ENCODE measurements at regions not wholly inside any gene's neighbourhood (a gene's known extent, or its start where the extent isn't known, plus 50 kb on each side); places are given as distances from the start of the nearest gene placed in this dataset.

GRCh38 chr2:15829985-15830384, 110.4 kb upstream of the MYCN start:
- Mint-ChIP-seq H3K27ac (no peak overlapping the region), H3K9me3 (no peaks in the 10 kb centered on the region), H3K4me1 (no peaks in the 10 kb centered on the region), H3K4me3 (no peak overlapping the region), H3K36me3 (ENCODE audit: low read depth) (no peaks in the 10 kb centered on the region), H3K27me3 (no peaks in the 10 kb centered on the region)
- ATAC-seq (ENCODE audit: low read depth) (no peak), DNase-seq (no peak)
- ChIA-PET CTCF (no interaction called here), POLR2A (no interaction called here)
- TF ChIP-seq CTCF (IDR thresholded peaks at IDR 0.05), result no peak
- intact Hi-C loops (cut with micrococcal nuclease), result no loop called here

GRCh38 chr2:15830937-15831549, 109.3 kb upstream of the MYCN start:
- Mint-ChIP-seq H3K4me1 (no peaks in the 10 kb centered on the region), H3K36me3 (ENCODE audit: low read depth) (no peaks in the 10 kb centered on the region), H3K27me3 (no peaks in the 10 kb centered on the region), H3K4me3 (no peak overlapping the region), H3K27ac (no peak overlapping the region), H3K9me3 (no peaks in the 10 kb centered on the region)
- DNase-seq (no peak), ATAC-seq (ENCODE audit: low read depth) (no peak)
- ChIA-PET CTCF (no interaction called here), POLR2A (no interaction called here)
- intact Hi-C loops (cut with micrococcal nuclease), result no loop called here
- no peak for TF ChIP-seq CTCF (IDR thresholded peaks at IDR 0.05)

GRCh38 chr2:15832030-15832709, 108.2 kb upstream of the MYCN start:
- DNase-seq, result no peak
- POLR2A ChIA-PET, result no interaction called here
- H3K27me3 Mint-ChIP-seq, result no peaks in the 10 kb centered on the region
- TF ChIP-seq CTCF (IDR thresholded peaks at IDR 0.05), result no peak
- CTCF ChIA-PET, result no interaction called here
- no peak overlapping the region for H3K27ac Mint-ChIP-seq
- intact Hi-C loops (cut with micrococcal nuclease), result no loop called here
- H3K4me3 Mint-ChIP-seq, result no peak overlapping the region
- H3K9me3 Mint-ChIP-seq, result no peaks in the 10 kb centered on the region
- no peaks in the 10 kb centered on the region for H3K36me3 Mint-ChIP-seq (ENCODE audit: low read depth)
- ATAC-seq (ENCODE audit: low read depth), result no peak
- no peaks in the 10 kb centered on the region for H3K4me1 Mint-ChIP-seq

GRCh38 chr2:15832849-15833680, 107.3 kb upstream of the MYCN start:
- ATAC-seq (ENCODE audit: low read depth) (no peak), DNase-seq (no peak)
- ChIA-PET CTCF (no interaction called here), POLR2A (no interaction called here)
- Mint-ChIP-seq H3K9me3 (no peaks in the 10 kb centered on the region), H3K4me3 (no peak overlapping the region), H3K4me1 (no peaks in the 10 kb centered on the region), H3K36me3 (ENCODE audit: low read depth) (no peaks in the 10 kb centered on the region), H3K27ac (no peak overlapping the region), H3K27me3 (no peaks in the 10 kb centered on the region)
- TF ChIP-seq CTCF (IDR thresholded peaks at IDR 0.05), result no peak
- intact Hi-C loops (cut with micrococcal nuclease), result no loop called here

GRCh38 chr2:15833731-15834130, 106.6 kb upstream of the MYCN start:
- Mint-ChIP-seq H3K36me3 (ENCODE audit: low read depth) (no peaks in the 10 kb centered on the region), H3K27ac (no peak overlapping the region), H3K9me3 (no peaks in the 10 kb centered on the region), H3K4me1 (no peaks in the 10 kb centered on the region), H3K4me3 (no peak overlapping the region), H3K27me3 (no peaks in the 10 kb centered on the region)
- intact Hi-C loops (cut with micrococcal nuclease), result no loop called here
- TF ChIP-seq CTCF (IDR thresholded peaks at IDR 0.05), result no peak
- ChIA-PET POLR2A (no interaction called here), CTCF (no interaction called here)
- no peak for ATAC-seq (ENCODE audit: low read depth)
- DNase-seq, result no peak

Data from activated B cell treated with CpG ODN at 0.5 μM for 24 hours (primary cell).